Endothelial cell (in vitro differentiated cells): ENCODE measurements at regions not wholly inside any gene's neighbourhood (a gene's known extent, or its start where the extent isn't known, plus 50 kb on each side); places are given as distances from the start of the nearest gene placed in this dataset.

Experiments used
- DNase-seq: peaks from one replicate; pipeline ENCODE4 v3.0.0; 2021; ENCODE audit warnings: low spot score
- H3K27ac Mint-ChIP-seq: one replicate; pipeline ENCODE4 v1.8.0; 2021; ENCODE audit warnings: mixed read lengths, inconsistent platforms; ENCODE audit not compliant: unreplicated experiment
- H3K27me3 Mint-ChIP-seq: one replicate; pipeline ENCODE4 v1.8.0; 2021; ENCODE audit warnings: mild to moderate bottlenecking, moderate library complexity, mixed read lengths, inconsistent platforms; ENCODE audit not compliant: unreplicated experiment
- H3K36me3 Mint-ChIP-seq: one replicate; pipeline ENCODE4 v1.8.0; 2021; ENCODE audit warnings: mild to moderate bottlenecking, low read depth, mixed read lengths, inconsistent platforms; ENCODE audit not compliant: unreplicated experiment
- H3K4me1 Mint-ChIP-seq: one replicate; pipeline ENCODE4 v1.8.0; 2021; ENCODE audit warnings: mild to moderate bottlenecking, mixed read lengths, inconsistent platforms; ENCODE audit not compliant: unreplicated experiment
- H3K4me3 Mint-ChIP-seq: one replicate; pipeline ENCODE4 v1.8.0; 2021; ENCODE audit warnings: mild to moderate bottlenecking, mixed read lengths, inconsistent platforms; ENCODE audit not compliant: unreplicated experiment
- H3K9me3 Mint-ChIP-seq: one replicate; pipeline ENCODE4 v1.8.0; 2021; ENCODE audit warnings: mixed read lengths, inconsistent platforms; ENCODE audit not compliant: unreplicated experiment
- TF ChIP-seq, protein P1 (sequence below): fragments of 200-600 bp; sonication (generic); IDR thresholded peaks from one replicate; pipeline ENCODE4 v1.5.0; 2021; ENCODE audit warnings: antibody characterized with exemption; ENCODE audit not compliant: unreplicated experiment

- Mint-ChIP-seq H3K36me3 (no peaks in the 10 kb centered on the region), H3K27ac (no peak overlapping the region), H3K27me3 (no peaks in the 10 kb centered on the region), H3K4me3 (no peak overlapping the region), H3K9me3 (no peaks in the 10 kb centered on the region), H3K4me1 (no peaks in the 10 kb centered on the region)
- DNase-seq, result no peak
- TF ChIP-seq, protein P1, sequence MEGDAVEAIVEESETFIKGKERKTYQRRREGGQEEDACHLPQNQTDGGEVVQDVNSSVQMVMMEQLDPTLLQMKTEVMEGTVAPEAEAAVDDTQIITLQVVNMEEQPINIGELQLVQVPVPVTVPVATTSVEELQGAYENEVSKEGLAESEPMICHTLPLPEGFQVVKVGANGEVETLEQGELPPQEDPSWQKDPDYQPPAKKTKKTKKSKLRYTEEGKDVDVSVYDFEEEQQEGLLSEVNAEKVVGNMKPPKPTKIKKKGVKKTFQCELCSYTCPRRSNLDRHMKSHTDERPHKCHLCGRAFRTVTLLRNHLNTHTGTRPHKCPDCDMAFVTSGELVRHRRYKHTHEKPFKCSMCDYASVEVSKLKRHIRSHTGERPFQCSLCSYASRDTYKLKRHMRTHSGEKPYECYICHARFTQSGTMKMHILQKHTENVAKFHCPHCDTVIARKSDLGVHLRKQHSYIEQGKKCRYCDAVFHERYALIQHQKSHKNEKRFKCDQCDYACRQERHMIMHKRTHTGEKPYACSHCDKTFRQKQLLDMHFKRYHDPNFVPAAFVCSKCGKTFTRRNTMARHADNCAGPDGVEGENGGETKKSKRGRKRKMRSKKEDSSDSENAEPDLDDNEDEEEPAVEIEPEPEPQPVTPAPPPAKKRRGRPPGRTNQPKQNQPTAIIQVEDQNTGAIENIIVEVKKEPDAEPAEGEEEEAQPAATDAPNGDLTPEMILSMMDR, result no peak
These were observed 216.7 kb upstream of the RNF32 start for GRCh38 chr7:156423876-156424275.

DNA sequence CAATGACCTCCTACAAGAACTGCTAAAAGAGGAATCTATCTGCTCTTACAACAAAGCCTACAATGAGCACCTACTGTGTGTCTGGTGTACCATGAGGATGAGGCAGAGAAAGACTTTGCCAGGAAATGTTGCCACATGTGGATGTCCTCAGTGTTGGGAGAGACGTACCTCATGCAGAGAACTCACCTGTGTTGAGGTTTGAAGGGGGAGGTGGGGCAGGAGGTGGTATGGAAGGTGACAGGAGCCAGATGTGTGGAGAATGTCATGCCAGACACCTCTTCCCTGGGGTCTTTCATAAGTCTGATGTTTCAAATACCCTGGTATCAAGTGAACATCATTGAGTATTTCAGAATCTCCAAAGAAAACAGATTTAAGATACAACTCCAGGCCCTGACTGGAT is 220.1 kb upstream of the RNF32 start:
- H3K36me3 Mint-ChIP-seq, result no peaks in the 10 kb centered on the region
- DNase-seq, result no peak
- H3K9me3 Mint-ChIP-seq, result no peaks in the 10 kb centered on the region

DNA sequence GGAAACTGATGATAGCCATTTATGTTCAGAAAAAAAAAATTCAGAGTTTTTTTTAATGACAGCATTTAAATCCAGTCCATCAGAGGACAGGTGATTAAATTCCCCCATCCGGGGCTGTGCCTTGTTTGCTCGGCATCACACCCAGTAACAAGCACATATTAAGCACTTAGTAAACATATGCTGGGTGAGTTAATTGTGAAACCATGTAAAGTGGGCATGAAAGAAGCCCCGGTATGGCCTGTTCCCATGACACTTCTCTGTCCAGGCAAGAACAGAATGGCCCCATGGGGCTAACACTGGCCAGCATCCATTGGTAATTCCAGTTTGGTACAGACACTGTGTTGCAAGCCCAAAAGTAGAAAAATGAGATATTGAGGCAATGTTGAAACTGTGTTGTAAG is 220.8 kb upstream of the RNF32 start:
- TF ChIP-seq, protein P1, result no peak
- no peaks in the 10 kb centered on the region for H3K4me1 Mint-ChIP-seq
- H3K4me3 Mint-ChIP-seq, result no peak overlapping the region
- no peaks in the 10 kb centered on the region for H3K9me3 Mint-ChIP-seq
- no peak overlapping the region for H3K27ac Mint-ChIP-seq
- DNase-seq, result no peak
- H3K27me3 Mint-ChIP-seq, result no peaks in the 10 kb centered on the region
- no peaks in the 10 kb centered on the region for H3K36me3 Mint-ChIP-seq

More for the DNA sequence above, 220.1 kb upstream of the RNF32 start:
- Mint-ChIP-seq H3K4me3 (no peak overlapping the region), H3K4me1 (no peaks in the 10 kb centered on the region), H3K27ac (no peak overlapping the region), H3K27me3 (no peaks in the 10 kb centered on the region)
- TF ChIP-seq, protein P1, result no peak

DNA sequence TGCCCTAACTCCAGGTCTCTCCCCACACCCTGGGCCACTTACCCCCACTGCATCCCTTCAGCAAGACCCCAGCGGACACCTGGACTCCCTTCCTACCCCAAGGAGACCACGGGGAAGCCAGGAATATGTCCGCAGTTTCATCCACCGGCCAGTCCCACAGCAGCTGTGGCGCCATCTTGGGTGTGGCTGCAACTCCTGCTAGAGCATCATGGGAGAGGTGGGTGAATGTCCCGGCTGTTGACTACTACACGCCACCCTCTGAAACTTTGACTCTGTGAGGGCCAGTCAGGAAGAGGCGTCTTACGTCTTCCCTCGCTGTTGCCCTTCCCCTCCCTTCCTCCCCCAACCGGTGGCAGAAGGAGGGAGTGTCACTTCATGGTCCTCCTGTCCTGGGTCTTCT is 238.3 kb upstream of the RNF32 start:
- H3K36me3 Mint-ChIP-seq, result no peaks in the 10 kb centered on the region
- no peaks in the 10 kb centered on the region for H3K27me3 Mint-ChIP-seq
- no peak overlapping the region for H3K4me3 Mint-ChIP-seq
- no peaks in the 10 kb centered on the region for H3K9me3 Mint-ChIP-seq
- H3K4me1 Mint-ChIP-seq, result no peaks in the 10 kb centered on the region
- H3K27ac Mint-ChIP-seq, result no peak overlapping the region
- TF ChIP-seq, protein P1, result no peak
- no peak for DNase-seq

- Mint-ChIP-seq H3K27me3 (no peaks in the 10 kb centered on the region), H3K36me3 (no peaks in the 10 kb centered on the region), H3K27ac (no peak overlapping the region), H3K4me1 (no peaks in the 10 kb centered on the region), H3K4me3 (no peak overlapping the region), H3K9me3 (no peaks in the 10 kb centered on the region)
- TF ChIP-seq, protein P1, result no peak
- no peak for DNase-seq
These were observed 239.0 kb upstream of the RNF32 start for GRCh38 chr7:156401617-156402016.
